ENCODE measurements at regions not wholly inside any gene's neighbourhood (a gene's known extent, or its start where the extent isn't known, plus 50 kb on each side); places are given as distances from the start of the nearest gene placed in this dataset.

DNA sequence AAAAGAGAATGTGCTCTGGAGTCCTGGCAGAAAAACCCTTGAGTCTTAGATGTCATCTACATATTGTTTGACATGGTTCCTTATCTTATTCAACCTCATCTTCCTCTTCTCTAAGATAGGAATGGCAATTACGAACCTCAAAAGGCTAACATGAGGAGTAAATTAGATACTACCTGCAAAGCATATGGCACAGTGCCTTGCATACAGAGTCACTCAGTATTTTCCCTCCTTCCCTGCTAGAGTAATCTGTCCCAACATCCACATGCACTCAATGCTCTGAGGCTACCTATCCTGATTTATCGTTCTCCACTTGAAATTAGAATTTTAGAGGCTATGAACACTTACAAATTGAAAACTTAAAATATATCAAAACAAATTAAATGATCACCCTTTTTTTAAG lies 386.7 kb downstream of the RSL24D1 start:
- TF ChIP-seq MXI1 (IDR thresholded peaks at IDR 0.05; ENCODE audit: low read depth, low read length) (no peak), CHD2 (IDR thresholded peaks at IDR 0.05; ENCODE audit: low read length, partially characterized antibody) (no peak), FOXM1 (IDR thresholded peaks at IDR 0.05; ENCODE audit: low read depth) (no peak), YY1 (IDR thresholded peaks at IDR 0.05; ENCODE audit: low read depth) (no peak), POLR2AphosphoS5 (IDR thresholded peaks at IDR 0.05; ENCODE audit: low read depth, low read length) (no peak), REST (IDR thresholded peaks at IDR 0.05; ENCODE audit: low read depth, low read length) (no peak), EZH2phosphoT487 (IDR thresholded peaks at IDR 0.05; ENCODE audit: borderline replicate concordance, low read depth) (no peak), NFIC (IDR thresholded peaks at IDR 0.05; ENCODE audit: borderline replicate concordance) (no peak)
- TF ChIP-seq, protein P1, sequence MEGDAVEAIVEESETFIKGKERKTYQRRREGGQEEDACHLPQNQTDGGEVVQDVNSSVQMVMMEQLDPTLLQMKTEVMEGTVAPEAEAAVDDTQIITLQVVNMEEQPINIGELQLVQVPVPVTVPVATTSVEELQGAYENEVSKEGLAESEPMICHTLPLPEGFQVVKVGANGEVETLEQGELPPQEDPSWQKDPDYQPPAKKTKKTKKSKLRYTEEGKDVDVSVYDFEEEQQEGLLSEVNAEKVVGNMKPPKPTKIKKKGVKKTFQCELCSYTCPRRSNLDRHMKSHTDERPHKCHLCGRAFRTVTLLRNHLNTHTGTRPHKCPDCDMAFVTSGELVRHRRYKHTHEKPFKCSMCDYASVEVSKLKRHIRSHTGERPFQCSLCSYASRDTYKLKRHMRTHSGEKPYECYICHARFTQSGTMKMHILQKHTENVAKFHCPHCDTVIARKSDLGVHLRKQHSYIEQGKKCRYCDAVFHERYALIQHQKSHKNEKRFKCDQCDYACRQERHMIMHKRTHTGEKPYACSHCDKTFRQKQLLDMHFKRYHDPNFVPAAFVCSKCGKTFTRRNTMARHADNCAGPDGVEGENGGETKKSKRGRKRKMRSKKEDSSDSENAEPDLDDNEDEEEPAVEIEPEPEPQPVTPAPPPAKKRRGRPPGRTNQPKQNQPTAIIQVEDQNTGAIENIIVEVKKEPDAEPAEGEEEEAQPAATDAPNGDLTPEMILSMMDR (IDR thresholded peaks at IDR 0.05) = no peak
- TF ChIP-seq, protein P2, sequence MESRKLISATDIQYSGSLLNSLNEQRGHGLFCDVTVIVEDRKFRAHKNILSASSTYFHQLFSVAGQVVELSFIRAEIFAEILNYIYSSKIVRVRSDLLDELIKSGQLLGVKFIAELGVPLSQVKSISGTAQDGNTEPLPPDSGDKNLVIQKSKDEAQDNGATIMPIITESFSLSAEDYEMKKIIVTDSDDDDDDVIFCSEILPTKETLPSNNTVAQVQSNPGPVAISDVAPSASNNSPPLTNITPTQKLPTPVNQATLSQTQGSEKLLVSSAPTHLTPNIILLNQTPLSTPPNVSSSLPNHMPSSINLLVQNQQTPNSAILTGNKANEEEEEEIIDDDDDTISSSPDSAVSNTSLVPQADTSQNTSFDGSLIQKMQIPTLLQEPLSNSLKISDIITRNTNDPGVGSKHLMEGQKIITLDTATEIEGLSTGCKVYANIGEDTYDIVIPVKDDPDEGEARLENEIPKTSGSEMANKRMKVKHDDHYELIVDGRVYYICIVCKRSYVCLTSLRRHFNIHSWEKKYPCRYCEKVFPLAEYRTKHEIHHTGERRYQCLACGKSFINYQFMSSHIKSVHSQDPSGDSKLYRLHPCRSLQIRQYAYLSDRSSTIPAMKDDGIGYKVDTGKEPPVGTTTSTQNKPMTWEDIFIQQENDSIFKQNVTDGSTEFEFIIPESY (IDR thresholded peaks at IDR 0.05; ENCODE audit: borderline replicate concordance, low read depth) = no peak
